ENCODE measurements at regions not wholly inside any gene's neighbourhood (a gene's known extent, or its start where the extent isn't known, plus 50 kb on each side); places are given as distances from the start of the nearest gene placed in this dataset.

GRCh38 chr11:116631201-116631600 is 141.6 kb downstream of the BUD13 start:
- no peaks in the 10 kb centered on the region for H4K20me1 ChIP-seq (ENCODE audit: control insufficient read depth, extremely low read depth, insufficient read depth, low read length)
- no peak overlapping the region for H3K4me2 ChIP-seq (ENCODE audit: extremely low read depth, insufficient read depth, low read length)
- no peak for TF ChIP-seq EZH2 (IDR thresholded peaks at IDR 0.05; ENCODE audit: low read length, missing control alignments)
- no peak overlapping the region for H3K27ac ChIP-seq (ENCODE audit: insufficient read depth, low read length)
- DNase-seq (ENCODE audit: low read depth in 2 of 2) = no peak
- no peaks in the 10 kb centered on the region for H3K36me3 ChIP-seq (ENCODE audit: control insufficient read depth, insufficient read depth, low read length)
- H3K27me3 ChIP-seq (ENCODE audit: control insufficient read depth, insufficient read depth, low read length) = no peaks in the 10 kb centered on the region
- H3K4me1 ChIP-seq (ENCODE audit: control insufficient read depth, extremely low read depth, insufficient read depth, low read length) = no peaks in the 10 kb centered on the region
- H3K9me3 ChIP-seq (ENCODE audit: control insufficient read depth, insufficient read depth, low read depth, low read length) = no peaks in the 10 kb centered on the region
- H3K4me3 ChIP-seq (replicated peaks in 1 of 4; ENCODE audit: control extremely low read depth in 1 of 4, insufficient read depth in 1 of 4, low read depth in 3 of 4, low read length in 4 of 4) = no peak overlapping the region
- H2AFZ ChIP-seq (ENCODE audit: low read length) = no peak overlapping the region
- no peaks in the 10 kb centered on the region for H3K79me2 ChIP-seq (ENCODE audit: control insufficient read depth, insufficient read depth, low read length)
- H3K9ac ChIP-seq (ENCODE audit: insufficient read depth, low read length) = no peak overlapping the region

GRCh38 chr11:116618461-116618860 is 154.3 kb downstream of the BUD13 start:
- Histone ChIP-seq H4K20me1 (ENCODE audit: control insufficient read depth, extremely low read depth, insufficient read depth, low read length) (no peaks in the 10 kb centered on the region), H3K4me1 (ENCODE audit: control insufficient read depth, extremely low read depth, insufficient read depth, low read length) (no peaks in the 10 kb centered on the region), H3K4me3 (replicated peaks in 1 of 4; ENCODE audit: control extremely low read depth in 1 of 4, insufficient read depth in 1 of 4, low read depth in 3 of 4, low read length in 4 of 4) (no peak overlapping the region), H3K9ac (ENCODE audit: insufficient read depth, low read length) (no peak overlapping the region), H3K36me3 (ENCODE audit: control insufficient read depth, insufficient read depth, low read length) (no peaks in the 10 kb centered on the region), H3K27me3 (ENCODE audit: control insufficient read depth, insufficient read depth, low read length) (no peaks in the 10 kb centered on the region), H2AFZ (ENCODE audit: low read length) (no peak overlapping the region), H3K9me3 (ENCODE audit: control insufficient read depth, insufficient read depth, low read depth, low read length) (no peaks in the 10 kb centered on the region), H3K27ac (ENCODE audit: insufficient read depth, low read length) (no peak overlapping the region), H3K79me2 (ENCODE audit: control insufficient read depth, insufficient read depth, low read length) (no peaks in the 10 kb centered on the region), H3K4me2 (ENCODE audit: extremely low read depth, insufficient read depth, low read length) (no peak overlapping the region)
- DNase-seq (ENCODE audit: low read depth in 2 of 2) = no peak
- no peak for TF ChIP-seq EZH2 (IDR thresholded peaks at IDR 0.05; ENCODE audit: low read length, missing control alignments)
- no peak for TF ChIP-seq CTCF (conservative IDR thresholded peaks at IDR 0.05 in 1 of 2, IDR thresholded peaks at IDR 0.05 in 1 of 2; ENCODE audit: low read depth in 1 of 2, low read length in 2 of 2)

GRCh38 chr11:116615211-116615865 is 157.4 kb downstream of the BUD13 start:
- Histone ChIP-seq H2AFZ (ENCODE audit: low read length) (no peak overlapping the region), H4K20me1 (ENCODE audit: control insufficient read depth, extremely low read depth, insufficient read depth, low read length) (no peaks in the 10 kb centered on the region), H3K4me2 (ENCODE audit: extremely low read depth, insufficient read depth, low read length) (no peak overlapping the region), H3K36me3 (ENCODE audit: control insufficient read depth, insufficient read depth, low read length) (no peaks in the 10 kb centered on the region), H3K9ac (ENCODE audit: insufficient read depth, low read length) (no peak overlapping the region), H3K4me1 (ENCODE audit: control insufficient read depth, extremely low read depth, insufficient read depth, low read length) (no peaks in the 10 kb centered on the region), H3K9me3 (ENCODE audit: control insufficient read depth, insufficient read depth, low read depth, low read length) (no peaks in the 10 kb centered on the region), H3K27me3 (ENCODE audit: control insufficient read depth, insufficient read depth, low read length) (no peaks in the 10 kb centered on the region), H3K4me3 (replicated peaks in 1 of 4; ENCODE audit: control extremely low read depth in 1 of 4, insufficient read depth in 1 of 4, low read depth in 3 of 4, low read length in 4 of 4) (no peak overlapping the region), H3K27ac (ENCODE audit: insufficient read depth, low read length) (no peak overlapping the region), H3K79me2 (ENCODE audit: control insufficient read depth, insufficient read depth, low read length) (no peaks in the 10 kb centered on the region)
- no peak for DNase-seq (ENCODE audit: low read depth in 2 of 2)
- TF ChIP-seq EZH2 (IDR thresholded peaks at IDR 0.05; ENCODE audit: low read length, missing control alignments) = no peak
- TF ChIP-seq CTCF (conservative IDR thresholded peaks at IDR 0.05 in 1 of 2, IDR thresholded peaks at IDR 0.05 in 1 of 2; ENCODE audit: low read depth in 1 of 2, low read length in 2 of 2) = no peak
